Choroid plexus epithelial cell (primary cell): ENCODE measurements at regions not wholly inside any gene's neighbourhood (a gene's known extent, or its start where the extent isn't known, plus 50 kb on each side); places are given as distances from the start of the nearest gene placed in this dataset.

Source experiments
- DNase-seq: peaks from one replicate; pipeline ENCODE4 v3.0.0-alpha.2; 2010; ENCODE audit warnings: low read depth
- H3K4me3 ChIP-seq: 2 replicates; pipeline ENCODE4 v1.5.1; 2011; ENCODE audit warnings: low read depth, mild to moderate bottlenecking, control low read depth, low read length, moderate library complexity
- CTCF ChIP-seq: conservative IDR thresholded peaks from 2 replicates; pipeline ENCODE4 v1.5.1; 2011; ENCODE audit warnings: low read depth, mild to moderate bottlenecking, control low read depth, inconsistent platforms, low read length, moderate library complexity

DNA sequence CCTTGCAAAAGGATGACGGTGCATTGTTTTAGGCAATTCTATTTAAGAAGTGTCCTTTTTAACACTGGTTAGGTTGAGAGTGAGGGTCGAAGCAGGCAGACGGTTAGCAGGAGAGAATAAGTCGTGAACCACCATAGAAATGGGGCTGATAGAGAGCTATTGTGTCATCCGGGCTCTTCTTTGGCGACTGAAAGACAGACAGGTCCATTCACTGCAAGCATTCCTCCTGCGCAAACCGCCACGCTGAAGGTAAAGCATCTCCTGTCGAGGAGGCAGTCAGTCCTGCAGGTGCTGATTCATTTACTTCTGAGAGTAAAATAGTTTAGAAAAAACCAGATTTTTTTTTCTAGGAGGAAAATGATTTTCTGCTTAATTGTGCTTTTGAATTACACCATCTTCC lies 1002.8 kb upstream of the NR2F2 start:
- peak; percentile 9 for DNase-seq
- H3K4me3 ChIP-seq = peak overlapping the region; percentile 29
- no peak for TF ChIP-seq CTCF

DNA sequence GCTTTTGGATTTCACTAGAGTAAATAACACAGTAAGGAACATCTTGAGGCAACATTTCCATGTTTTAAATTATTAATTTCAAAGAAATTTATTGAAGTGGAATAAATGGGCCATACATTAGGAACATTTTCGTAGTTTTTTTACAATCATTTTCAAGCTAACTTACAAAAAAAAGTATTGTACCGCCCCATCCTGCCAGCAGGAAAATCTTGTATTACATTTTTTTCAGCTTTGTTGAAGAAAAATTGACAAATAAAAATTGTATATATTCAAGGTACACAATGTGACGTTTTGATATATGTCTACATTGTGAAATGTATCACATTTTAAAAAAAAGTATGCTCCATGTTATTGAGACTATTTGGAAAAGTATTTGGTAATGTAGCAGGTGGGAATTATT lies 1001.9 kb upstream of the NR2F2 start:
- DNase-seq = no peak
- no peak for TF ChIP-seq CTCF
- H3K4me3 ChIP-seq = no peak overlapping the region

DNA sequence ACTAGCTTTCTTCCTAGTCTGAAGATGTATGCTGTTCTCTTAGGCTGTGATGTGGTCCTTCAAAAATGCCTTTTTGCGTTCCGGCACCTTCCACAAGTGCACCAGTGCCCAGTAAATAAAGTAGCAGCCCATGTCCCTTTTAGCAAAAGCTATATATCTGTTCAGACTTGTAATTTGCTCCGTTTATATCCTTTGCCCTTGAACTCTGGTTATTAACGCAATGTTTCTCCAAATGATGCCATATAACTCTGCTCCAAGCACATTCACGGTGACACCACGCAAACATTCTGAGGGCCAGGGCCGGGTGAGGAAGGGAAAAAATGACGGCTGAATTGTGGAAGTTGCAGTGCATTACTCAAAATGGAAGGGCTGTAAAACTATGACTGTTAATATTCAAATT lies 1001.1 kb upstream of the NR2F2 start:
- no peak for DNase-seq
- no peak overlapping the region for H3K4me3 ChIP-seq
- TF ChIP-seq CTCF = no peak

- no peak for DNase-seq
- TF ChIP-seq CTCF = no peak
These were observed 988.8 kb upstream of the NR2F2 start for GRCh38 chr15:95341686-95342085.

GRCh38 chr15:95345867-95346266 lies 984.6 kb upstream of the NR2F2 start:
- DNase-seq = no peak
- no peak for TF ChIP-seq CTCF

More at GRCh38 chr15:95341686-95342085, 988.8 kb upstream of the NR2F2 start:
- no peak overlapping the region for H3K4me3 ChIP-seq

DNA sequence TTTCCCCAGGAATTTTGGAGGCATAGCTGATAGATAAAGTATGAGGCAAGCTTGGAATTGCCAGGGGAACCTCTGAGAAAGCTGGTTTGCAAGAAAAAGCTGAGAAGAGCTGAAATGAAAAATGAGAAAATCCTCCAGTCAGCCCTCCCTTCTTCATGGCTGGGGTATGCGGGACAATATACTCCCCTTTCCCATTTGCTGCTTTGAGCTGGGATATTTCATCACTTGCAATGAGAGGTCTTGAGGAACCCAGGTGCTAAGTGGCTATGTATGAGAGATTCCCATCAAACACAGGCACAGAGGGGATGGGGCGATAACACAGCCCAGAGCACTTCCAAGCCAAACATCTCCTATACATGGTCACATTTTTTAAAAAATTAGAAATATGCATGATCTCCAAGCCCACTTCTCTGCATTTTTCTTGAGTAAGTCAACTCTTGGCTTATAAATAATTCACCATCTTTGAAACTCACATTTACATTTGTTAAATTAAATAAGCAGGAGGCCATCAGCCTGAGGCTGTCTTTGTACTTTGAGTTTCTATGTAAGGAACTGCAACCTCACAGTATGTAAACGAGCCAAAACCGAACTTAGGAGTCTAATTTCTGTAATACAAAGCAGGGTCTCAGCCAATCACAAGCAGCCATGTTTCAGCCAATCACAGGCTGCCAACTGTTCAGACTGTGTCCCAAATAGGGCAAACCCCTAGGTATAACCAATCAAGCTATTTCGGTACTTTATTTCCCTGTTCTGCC lies 983.6 kb upstream of the NR2F2 start:
- no peak for TF ChIP-seq CTCF
- no peak for DNase-seq

More at GRCh38 chr15:95345867-95346266, 984.6 kb upstream of the NR2F2 start:
- no peak overlapping the region for H3K4me3 ChIP-seq

DNA sequence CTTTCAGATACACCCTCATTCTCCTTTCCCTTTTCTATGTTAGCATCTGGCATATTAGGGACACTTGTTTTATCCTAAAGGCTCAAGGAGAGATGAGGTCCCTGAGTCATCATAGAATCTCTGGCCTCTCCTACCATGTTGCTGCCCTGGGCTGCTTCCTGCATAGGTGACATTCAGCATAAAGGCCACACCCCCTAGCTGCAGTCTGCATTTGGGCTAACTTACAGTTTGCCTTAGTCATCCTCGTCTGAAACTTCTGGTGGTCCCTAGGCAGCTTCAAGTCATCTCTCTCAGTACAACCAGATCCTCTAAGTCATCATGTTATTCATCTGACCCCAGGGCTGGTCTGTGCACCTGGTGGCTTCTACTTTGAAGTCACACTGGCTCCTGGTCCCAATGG lies 982.7 kb upstream of the NR2F2 start:
- TF ChIP-seq CTCF = no peak
- no peak for DNase-seq
- no peak overlapping the region for H3K4me3 ChIP-seq

More for the DNA sequence above, 983.6 kb upstream of the NR2F2 start:
- no peak overlapping the region for H3K4me3 ChIP-seq
